Psoas muscle (tissue), 7 donors: ENCODE measurements at regions not wholly inside any gene's neighbourhood (a gene's known extent, or its start where the extent isn't known, plus 50 kb on each side); places are given as distances from the start of the nearest gene placed in this dataset.

Experiments
- ATAC-seq, 4 donors: fragments of 200-7000 bp; cut with Tn5 transposase; one replicate each; pipeline ENCODE4 v1.9.1; 2020; ENCODE audit warnings: moderate library complexity in 3 of 4, mild to moderate bottlenecking in 2 of 4
- DNase-seq, 2 donors: peaks; one replicate each; pipeline ENCODE4 v3.0.0-alpha.2; 2020
- H3K27ac ChIP-seq: fragments of 200-600 bp; one replicate; pipeline ENCODE4 v1.8.0; 2022
- H3K27me3 ChIP-seq, 3 donors: fragments of 200-600 bp in 1 of 3; one replicate each; pipeline versions ENCODE4 v1.6.1 to v1.8.0; 2013 to 2022; ENCODE audit warnings: low read length in 2 of 3, mild to moderate bottlenecking in 2 of 3, moderate library complexity in 1 of 3; ENCODE audit not compliant: insufficient read depth in 3 of 3
- H3K36me3 ChIP-seq, 2 donors: fragments of 200-600 bp in 1 of 2; one replicate each; pipeline versions ENCODE4 v1.6.1 to v1.8.0; 2013 to 2022; ENCODE audit warnings: low read depth in 1 of 2, mild to moderate bottlenecking in 1 of 2, moderate library complexity in 1 of 2; ENCODE audit not compliant: insufficient read depth in 1 of 2
- H3K4me1 ChIP-seq: fragments of 200-600 bp; one replicate; pipeline ENCODE4 v1.8.0; 2022
- H3K4me3 ChIP-seq: fragments of 200-600 bp; one replicate; pipeline ENCODE4 v1.8.0; 2022; ENCODE audit warnings: mild to moderate bottlenecking
- H3K9me3 ChIP-seq: fragments of 200-600 bp; one replicate; pipeline ENCODE4 v1.8.0; 2022
- WGBS, 3 donors: extraction: QIAGEN DNeasy Blood & Tissue Kit; methylation state at CpG; one replicate each; pipeline versions ENCODE4 v1.1.6 to v1.1.7; 2013; 5-methylcytosine and 5-hydroxymethylcytosine counted together
- intact Hi-C, 2 donors: fragments of 100-400 bp; cut with DNase I; formaldehyde crosslinking; loops; one replicate each; pipeline versions ENCODE4 v1.11.0 to v1.14.2; 2022
- TF ChIP-seq, protein P1 (sequence below): fragments of 200-600 bp; IDR thresholded peaks from one replicate; pipeline ENCODE4 v1.8.0; 2022; ENCODE audit warnings: antibody characterized with exemption
- donor health status: healthy with polysubstance abuse.
- donor health status: DM: no; HTN: no; CAD: no; lungs with moderate emphysema.
- donor health status: Bipolar disorder and iron deficiency.
- donor health status: healthy.
- donor health status: DM: yes; HTN: yes; CAD: no.
- donor health status: DM: no; HTN: no; CAD: no.
- donor health status: DM: yes; HTN: yes; CAD: no.

- no peaks in the 10 kb centered on the region for H3K36me3 ChIP-seq
- H3K4me3 ChIP-seq = no peak overlapping the region
- H3K27ac ChIP-seq = no peak overlapping the region
- intact Hi-C loops = no loop called here
- H3K9me3 ChIP-seq = no peaks in the 10 kb centered on the region
- TF ChIP-seq, protein P1, sequence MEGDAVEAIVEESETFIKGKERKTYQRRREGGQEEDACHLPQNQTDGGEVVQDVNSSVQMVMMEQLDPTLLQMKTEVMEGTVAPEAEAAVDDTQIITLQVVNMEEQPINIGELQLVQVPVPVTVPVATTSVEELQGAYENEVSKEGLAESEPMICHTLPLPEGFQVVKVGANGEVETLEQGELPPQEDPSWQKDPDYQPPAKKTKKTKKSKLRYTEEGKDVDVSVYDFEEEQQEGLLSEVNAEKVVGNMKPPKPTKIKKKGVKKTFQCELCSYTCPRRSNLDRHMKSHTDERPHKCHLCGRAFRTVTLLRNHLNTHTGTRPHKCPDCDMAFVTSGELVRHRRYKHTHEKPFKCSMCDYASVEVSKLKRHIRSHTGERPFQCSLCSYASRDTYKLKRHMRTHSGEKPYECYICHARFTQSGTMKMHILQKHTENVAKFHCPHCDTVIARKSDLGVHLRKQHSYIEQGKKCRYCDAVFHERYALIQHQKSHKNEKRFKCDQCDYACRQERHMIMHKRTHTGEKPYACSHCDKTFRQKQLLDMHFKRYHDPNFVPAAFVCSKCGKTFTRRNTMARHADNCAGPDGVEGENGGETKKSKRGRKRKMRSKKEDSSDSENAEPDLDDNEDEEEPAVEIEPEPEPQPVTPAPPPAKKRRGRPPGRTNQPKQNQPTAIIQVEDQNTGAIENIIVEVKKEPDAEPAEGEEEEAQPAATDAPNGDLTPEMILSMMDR = no peak
- H3K27me3 ChIP-seq = no peaks in the 10 kb centered on the region
- H3K4me1 ChIP-seq = no peaks in the 10 kb centered on the region
- DNase-seq = no peak
- ATAC-seq = no peak
Observed at GRCh38 chr13:76361868-76362267, 524.3 kb downstream of the KCTD12 start.

- WGBS, 3 donors = 72 to 79% (median 79%) methylated on average over 5 of the region's 5 CpGs
- Histone ChIP-seq H3K36me3 (no peaks in the 10 kb centered on the region), H3K27me3 (no peaks in the 10 kb centered on the region), H3K27ac (no peak overlapping the region), H3K4me1 (no peaks in the 10 kb centered on the region), H3K9me3 (no peaks in the 10 kb centered on the region), H3K4me3 (no peak overlapping the region)
- intact Hi-C loops = no loop called here
- ATAC-seq = no peak
- TF ChIP-seq, protein P1 = no peak
- DNase-seq = no peak
Observed at GRCh38 chr13:76351541-76352229, 534.5 kb downstream of the KCTD12 start.

DNA sequence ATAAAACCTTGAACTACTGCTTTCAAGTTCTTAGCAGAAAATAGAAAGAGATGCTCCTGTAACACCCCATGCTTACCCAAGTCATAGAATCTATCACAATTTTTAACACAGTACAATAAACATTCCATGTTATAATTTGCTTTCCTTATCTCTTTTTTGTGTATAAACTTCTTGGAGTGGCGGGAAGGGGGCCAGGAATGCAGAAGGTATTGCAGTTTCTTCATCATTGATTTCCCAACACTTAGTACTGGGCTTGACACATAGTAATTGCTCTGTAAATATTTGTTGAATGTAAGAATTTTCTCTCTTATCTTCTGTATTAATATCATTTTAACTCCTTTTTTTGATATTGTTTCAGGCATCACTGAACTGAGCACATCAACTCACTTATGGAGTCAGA is 535.8 kb downstream of the KCTD12 start:
- whole genome bisulfite sequencing, 3 donors = 94 to 97% (median 95%) methylated on average over 1 of the region's 1 CpG
- ATAC-seq = no peak

GRCh38 chr13:76349700-76350099 is 536.5 kb downstream of the KCTD12 start:
- TF ChIP-seq, protein P1 = no peak
- no peaks in the 10 kb centered on the region for H3K4me1 ChIP-seq
- H3K27ac ChIP-seq = no peak overlapping the region
- intact Hi-C loops = no loop called here
- DNase-seq (no peak), ATAC-seq (no peak)
- WGBS, 3 donors = 57 to 64% (median 60%) methylated on average over 2 of the region's 2 CpGs
- H3K9me3 ChIP-seq = no peaks in the 10 kb centered on the region
- H3K27me3 ChIP-seq = no peaks in the 10 kb centered on the region
- no peaks in the 10 kb centered on the region for H3K36me3 ChIP-seq
- no peak overlapping the region for H3K4me3 ChIP-seq

More for the DNA sequence above, 535.8 kb downstream of the KCTD12 start:
- no peak for DNase-seq
- no peak overlapping the region for H3K4me3 ChIP-seq
- no peaks in the 10 kb centered on the region for H3K27me3 ChIP-seq
- intact Hi-C loops = no loop called here
- no peak overlapping the region for H3K27ac ChIP-seq
- TF ChIP-seq, protein P1 = no peak
- no peaks in the 10 kb centered on the region for H3K4me1 ChIP-seq
- no peaks in the 10 kb centered on the region for H3K36me3 ChIP-seq
- no peaks in the 10 kb centered on the region for H3K9me3 ChIP-seq

GRCh38 chr13:76339649-76340048 is 546.6 kb downstream of the KCTD12 start:
- ATAC-seq (no peak), DNase-seq (no peak)
- WGBS, 3 donors = 65 to 88% (median 69%) methylated on average over 1 to 2 of the region's 2 CpGs
- Histone ChIP-seq H3K9me3 (no peaks in the 10 kb centered on the region), H3K36me3 (no peaks in the 10 kb centered on the region), H3K4me1 (no peaks in the 10 kb centered on the region), H3K27ac (no peak overlapping the region), H3K4me3 (no peak overlapping the region), H3K27me3 (no peaks in the 10 kb centered on the region)
- TF ChIP-seq, protein P1 = no peak
- intact Hi-C loops = no loop called here
